Endothelial cell of umbilical vein (primary cell): ENCODE measurements at regions not wholly inside any gene's neighbourhood (a gene's known extent, or its start where the extent isn't known, plus 50 kb on each side); places are given as distances from the start of the nearest gene placed in this dataset.

Experiments
- CTCF ChIP-seq, 2 donors: IDR thresholded peaks; 1 replicate in 1 of 2; 2 replicates in 1 of 2; pipeline ENCODE4 v1.5.1; 2011; ENCODE audit warnings: low read length in 2 of 2, mild to moderate bottlenecking in 2 of 2, moderate library complexity in 2 of 2, control low read depth in 1 of 2, inconsistent platforms in 1 of 2, low read depth in 1 of 2; ENCODE audit not compliant: insufficient read depth in 1 of 2; ENCODE audit errors: extremely low read depth in 1 of 2
- EZH2 ChIP-seq: IDR thresholded peaks from 2 replicates; pipeline ENCODE4 v1.6.1; 2012; ENCODE audit warnings: borderline replicate concordance, low read depth, mild to moderate bottlenecking, moderate library complexity, low read length, inconsistent platforms; ENCODE audit not compliant: severe bottlenecking
- GATA2 ChIP-seq: IDR thresholded peaks from 2 replicates; pipeline ENCODE4 v1.7.0; 2011; ENCODE audit warnings: low read depth, mild to moderate bottlenecking, moderate library complexity, mixed read lengths, low read length; ENCODE audit not compliant: insufficient read length, insufficient read depth
- JUN ChIP-seq: IDR thresholded peaks from 2 replicates; pipeline ENCODE4 v1.6.1; 2011; ENCODE audit warnings: borderline replicate concordance, low read depth; ENCODE audit not compliant: insufficient read length, insufficient read depth
- MAX ChIP-seq: IDR thresholded peaks from 2 replicates; pipeline ENCODE4 v1.6.1; 2011; ENCODE audit not compliant: insufficient read depth, insufficient read length
- MYC ChIP-seq: IDR thresholded peaks from one replicate; pipeline ENCODE4 v1.6.1; 2011; ENCODE audit warnings: mild to moderate bottlenecking, low read depth, low read length
- POLR2A ChIP-seq: IDR thresholded peaks from 2 replicates; pipeline ENCODE4 v1.6.1; 2012; ENCODE audit warnings: low read depth, mild to moderate bottlenecking, control low read depth, low read length
- POLR2AphosphoS5 ChIP-seq: IDR thresholded peaks from 2 replicates; pipeline ENCODE4 v1.6.1; 2012; ENCODE audit warnings: low read depth, mild to moderate bottlenecking, control low read depth, low read length, moderate library complexity; ENCODE audit not compliant: insufficient read depth

- TF ChIP-seq EZH2 (no peak), POLR2A (no peak), CTCF (IDR thresholded peaks at IDR 0.05; ENCODE audit: extremely low read depth in 1 of 2, insufficient read depth in 1 of 2, low read depth in 1 of 2, low read length in 2 of 2) (no peak), POLR2AphosphoS5 (no peak), MYC (no peak), JUN (no peak), MAX (no peak), GATA2 (no peak)
Observed at GRCh38 chr1:69363236-69363635, 204.5 kb upstream of the LRRC7 start.
